Epithelial cell of prostate (primary cell): ENCODE measurements at regions not wholly inside any gene's neighbourhood (a gene's known extent, or its start where the extent isn't known, plus 50 kb on each side); places are given as distances from the start of the nearest gene placed in this dataset.

Experiments
- DNase-seq: peaks from one replicate; pipeline ENCODE4 v3.0.0-alpha.2; 2011; ENCODE audit warnings: low read depth, low spot score
- H3K27ac ChIP-seq: fragments of 450-650 bp; 2 replicates; pipeline ENCODE4 v1.5.1; 2017; ENCODE audit warnings: mild to moderate bottlenecking

GRCh38 chr4:152269448-152270191, 266.3 kb downstream of the FBXW7 start:
- no peak for DNase-seq
- no peak overlapping the region for H3K27ac ChIP-seq

GRCh38 chr4:152267811-152268210, 268.1 kb downstream of the FBXW7 start:
- no peak for DNase-seq
- H3K27ac ChIP-seq: no peak overlapping the region

- no peak overlapping the region for H3K27ac ChIP-seq
- DNase-seq: no peak
Measured at GRCh38 chr4:152266831-152267480, 268.9 kb downstream of the FBXW7 start.

GRCh38 chr4:152265149-152265621, 270.7 kb downstream of the FBXW7 start:
- peak; percentile 86 for DNase-seq
- H3K27ac ChIP-seq: peak overlapping the region; percentile 70

GRCh38 chr4:152264106-152264505, 271.8 kb downstream of the FBXW7 start:
- H3K27ac ChIP-seq: peak overlapping the region; percentile 70
- DNase-seq: no peak

GRCh38 chr4:152259866-152260265, 276.0 kb downstream of the FBXW7 start:
- H3K27ac ChIP-seq: peak overlapping the region; percentile 99
- DNase-seq: peak; percentile 94

GRCh38 chr4:152258804-152259708, 276.8 kb downstream of the FBXW7 start:
- peak overlapping the region; percentile 99 for H3K27ac ChIP-seq
- peak; percentile 87 for DNase-seq

- no peak for DNase-seq
- H3K27ac ChIP-seq: peak overlapping the region; percentile 99
Measured at GRCh38 chr4:152258391-152258790, 277.5 kb downstream of the FBXW7 start.

- H3K27ac ChIP-seq: peak overlapping the region; percentile 99
- no peak for DNase-seq
Measured at GRCh38 chr4:152257601-152258066, 278.3 kb downstream of the FBXW7 start.

GRCh38 chr4:152256996-152257395, 278.9 kb downstream of the FBXW7 start:
- peak overlapping the region; percentile 99 for H3K27ac ChIP-seq
- DNase-seq: no peak

GRCh38 chr4:152255437-152255836, 280.5 kb downstream of the FBXW7 start:
- no peak for DNase-seq
- H3K27ac ChIP-seq: peak overlapping the region; percentile 99

- H3K27ac ChIP-seq: no peak overlapping the region
- no peak for DNase-seq
Measured at GRCh38 chr4:152248347-152248746, 287.5 kb downstream of the FBXW7 start.

GRCh38 chr4:152247271-152247975, 288.5 kb downstream of the FBXW7 start:
- no peak overlapping the region for H3K27ac ChIP-seq
- DNase-seq: no peak

- no peak for DNase-seq
- H3K27ac ChIP-seq: no peak overlapping the region
Measured at GRCh38 chr4:152246659-152247058, 289.2 kb downstream of the FBXW7 start.

GRCh38 chr4:152245680-152246079, 290.2 kb downstream of the FBXW7 start:
- DNase-seq: no peak
- H3K27ac ChIP-seq: no peak overlapping the region

GRCh38 chr4:152244659-152245058, 291.2 kb downstream of the FBXW7 start:
- no peak for DNase-seq
- H3K27ac ChIP-seq: no peak overlapping the region

GRCh38 chr4:152243896-152244595, 291.8 kb downstream of the FBXW7 start:
- no peak overlapping the region for H3K27ac ChIP-seq
- DNase-seq: no peak

- no peak for DNase-seq
- H3K27ac ChIP-seq: no peak overlapping the region
Measured at GRCh38 chr4:152243206-152243605, 292.7 kb downstream of the FBXW7 start.

GRCh38 chr4:152240232-152240631, 295.7 kb downstream of the FBXW7 start:
- no peak overlapping the region for H3K27ac ChIP-seq
- DNase-seq: no peak
